C4-2B (cell line): ENCODE measurements at regions not wholly inside any gene's neighbourhood (a gene's known extent, or its start where the extent isn't known, plus 50 kb on each side); places are given as distances from the start of the nearest gene placed in this dataset.

Source experiments
- CTCF ChIP-seq: fragments of 450-650 bp; conservative IDR thresholded peaks from 2 replicates; pipeline ENCODE4 v1.5.1; 2017; ENCODE audit warnings: mild to moderate bottlenecking
- ZFX ChIP-seq: fragments of 450-650 bp; IDR thresholded peaks from 2 replicates; pipeline ENCODE4 v1.6.1; 2017

GRCh38 chr7:91348711-91349110, 84.5 kb downstream of the FZD1 start:
- no peak for TF ChIP-seq CTCF
- no peak for TF ChIP-seq ZFX
